ENCODE measurements at regions not wholly inside any gene's neighbourhood (a gene's known extent, or its start where the extent isn't known, plus 50 kb on each side); places are given as distances from the start of the nearest gene placed in this dataset.

DNA sequence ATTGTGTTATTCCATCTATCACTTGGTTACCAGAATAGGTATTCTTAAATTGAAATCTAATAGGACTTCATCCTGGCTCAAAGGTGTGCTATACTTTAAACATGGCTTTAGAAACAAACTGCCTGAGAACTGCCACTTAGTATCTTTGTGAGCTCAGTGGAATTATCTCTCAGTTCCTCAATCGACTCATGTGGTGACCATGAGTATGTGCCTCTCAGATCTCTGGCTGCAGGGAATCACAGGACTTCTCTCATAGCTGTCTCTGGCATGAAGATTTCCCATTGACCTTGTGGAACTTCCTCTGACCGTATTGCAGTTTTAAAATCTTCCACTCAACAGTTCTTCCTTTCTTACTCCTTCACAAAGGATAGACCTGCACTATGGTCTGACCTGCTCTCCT, 681.9 kb upstream of the BOD1L1 start:
- H3F3A ChIP-seq (ENCODE audit: insufficient read depth, low read depth) = no peaks in the 10 kb centered on the region
- DNase-seq = no peak
- no peaks in the 10 kb centered on the region for H3K79me2 ChIP-seq (ENCODE audit: low read depth)
- H2AFZ ChIP-seq = no peak overlapping the region
- no peak overlapping the region for H3K4me3 ChIP-seq
- no peaks in the 10 kb centered on the region for H3K36me3 ChIP-seq (ENCODE audit: low read depth)
- TF ChIP-seq, protein P1, sequence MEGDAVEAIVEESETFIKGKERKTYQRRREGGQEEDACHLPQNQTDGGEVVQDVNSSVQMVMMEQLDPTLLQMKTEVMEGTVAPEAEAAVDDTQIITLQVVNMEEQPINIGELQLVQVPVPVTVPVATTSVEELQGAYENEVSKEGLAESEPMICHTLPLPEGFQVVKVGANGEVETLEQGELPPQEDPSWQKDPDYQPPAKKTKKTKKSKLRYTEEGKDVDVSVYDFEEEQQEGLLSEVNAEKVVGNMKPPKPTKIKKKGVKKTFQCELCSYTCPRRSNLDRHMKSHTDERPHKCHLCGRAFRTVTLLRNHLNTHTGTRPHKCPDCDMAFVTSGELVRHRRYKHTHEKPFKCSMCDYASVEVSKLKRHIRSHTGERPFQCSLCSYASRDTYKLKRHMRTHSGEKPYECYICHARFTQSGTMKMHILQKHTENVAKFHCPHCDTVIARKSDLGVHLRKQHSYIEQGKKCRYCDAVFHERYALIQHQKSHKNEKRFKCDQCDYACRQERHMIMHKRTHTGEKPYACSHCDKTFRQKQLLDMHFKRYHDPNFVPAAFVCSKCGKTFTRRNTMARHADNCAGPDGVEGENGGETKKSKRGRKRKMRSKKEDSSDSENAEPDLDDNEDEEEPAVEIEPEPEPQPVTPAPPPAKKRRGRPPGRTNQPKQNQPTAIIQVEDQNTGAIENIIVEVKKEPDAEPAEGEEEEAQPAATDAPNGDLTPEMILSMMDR (conservative IDR thresholded peaks at IDR 0.05) = no peak
- no peak for TF ChIP-seq EZH2 (IDR thresholded peaks at IDR 0.05; ENCODE audit: low read depth)
- no peak overlapping the region for H3K4me2 ChIP-seq
- H3K9me3 ChIP-seq (ENCODE audit: insufficient read depth, low read depth) = no peaks in the 10 kb centered on the region
- no peaks in the 10 kb centered on the region for H3K27me3 ChIP-seq (ENCODE audit: insufficient read depth, low read depth)
- H3K9me2 ChIP-seq (ENCODE audit: insufficient read depth) = no peaks in the 10 kb centered on the region
- no peak overlapping the region for H3K27ac ChIP-seq
- BruUV-seq (replicated peaks) = no TSS peak
- ChIA-PET CTCF (no interaction called here), POLR2A (ENCODE audit: unreplicated experiment) (no interaction called here)
- intact Hi-C loops (cut with micrococcal nuclease; ENCODE audit: unreplicated experiment) = no loop called here
- no peaks in the 10 kb centered on the region for H3K4me1 ChIP-seq (replicated peaks; ENCODE audit: insufficient read depth)
- H4K20me1 ChIP-seq (ENCODE audit: insufficient read depth) = no peaks in the 10 kb centered on the region

DNA sequence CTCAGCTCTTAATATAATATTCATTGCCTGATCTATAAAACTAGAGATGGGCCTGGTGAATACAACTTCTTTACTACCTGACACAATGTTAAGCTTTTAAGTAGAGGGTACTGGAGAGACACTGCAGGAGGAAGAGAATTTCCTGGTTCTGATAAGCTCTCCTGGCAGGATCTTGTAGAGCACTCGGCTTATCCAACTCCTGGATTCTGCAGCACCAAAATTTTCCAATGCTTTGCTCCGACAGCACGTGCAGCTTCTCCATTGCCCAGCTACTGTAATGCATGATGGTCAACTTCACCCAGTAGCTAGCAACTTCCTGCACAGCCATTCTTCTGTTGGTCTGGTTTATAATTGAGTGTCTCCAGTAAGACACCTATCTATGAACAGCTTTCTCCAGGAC, 686.2 kb upstream of the BOD1L1 start:
- POLR2A ChIA-PET (ENCODE audit: unreplicated experiment) = no interaction called here
- CTCF ChIA-PET = no interaction called here

DNA sequence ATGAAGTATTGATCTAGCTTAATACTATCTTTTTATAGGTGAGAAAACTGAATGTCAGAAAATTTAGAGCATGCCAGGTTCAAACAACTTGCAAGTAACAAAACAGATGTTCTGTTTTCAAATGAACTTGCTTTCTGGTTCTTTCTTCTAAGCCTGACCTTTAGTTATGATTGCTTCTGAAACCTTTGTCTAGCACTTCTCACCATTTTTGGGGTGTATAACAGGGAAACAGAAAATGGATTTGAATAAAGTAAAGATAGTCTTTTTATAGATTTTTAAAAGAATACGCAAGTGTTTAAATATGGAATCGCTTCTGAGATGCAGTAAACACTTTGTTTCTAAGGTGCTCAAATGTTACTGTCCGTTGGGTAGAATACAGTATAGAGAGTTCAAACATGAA, 687.2 kb upstream of the CPEB2 start:
- H3F3A ChIP-seq (ENCODE audit: insufficient read depth, low read depth) = no peaks in the 10 kb centered on the region
- no peaks in the 10 kb centered on the region for H3K4me1 ChIP-seq (replicated peaks; ENCODE audit: insufficient read depth)
- TF ChIP-seq EZH2 (IDR thresholded peaks at IDR 0.05; ENCODE audit: low read depth) = no peak
- no peaks in the 10 kb centered on the region for H3K27me3 ChIP-seq (ENCODE audit: insufficient read depth, low read depth)
- H4K20me1 ChIP-seq (ENCODE audit: insufficient read depth) = no peaks in the 10 kb centered on the region
- no peaks in the 10 kb centered on the region for H3K36me3 ChIP-seq (ENCODE audit: low read depth)
- H2AFZ ChIP-seq = no peak overlapping the region; the same call in 1 of the 2 replicates
- CTCF ChIA-PET = no interaction called here
- no peaks in the 10 kb centered on the region for H3K9me3 ChIP-seq (ENCODE audit: insufficient read depth, low read depth)
- H3K27ac ChIP-seq = no peak overlapping the region
- H3K9me2 ChIP-seq (ENCODE audit: insufficient read depth) = no peaks in the 10 kb centered on the region
- BruUV-seq (replicated peaks) = no TSS peak
- H3K4me3 ChIP-seq = no peak overlapping the region
- DNase-seq = no peak
- no peak overlapping the region for H3K4me2 ChIP-seq
- POLR2A ChIA-PET (ENCODE audit: unreplicated experiment) = interaction anchor here (0.7 kb wide), 1 partner anchor 110 kb away, joined by 6 read pairs; no protein-coding TSS in a partner anchor
- intact Hi-C loops (cut with micrococcal nuclease; ENCODE audit: unreplicated experiment) = loop anchor here (10.0 kb wide), 1 partner anchor 660 kb away; no protein-coding TSS in a partner anchor
- H3K79me2 ChIP-seq (ENCODE audit: low read depth) = no peaks in the 10 kb centered on the region

More for the DNA sequence above, 686.2 kb upstream of the BOD1L1 start:
- Histone ChIP-seq H3K9me2 (ENCODE audit: insufficient read depth) (no peaks in the 10 kb centered on the region), H3K9me3 (ENCODE audit: insufficient read depth, low read depth) (no peaks in the 10 kb centered on the region), H3K27me3 (ENCODE audit: insufficient read depth, low read depth) (no peaks in the 10 kb centered on the region), H3K36me3 (ENCODE audit: low read depth) (no peaks in the 10 kb centered on the region), H3K79me2 (ENCODE audit: low read depth) (no peaks in the 10 kb centered on the region), H3K4me1 (replicated peaks; ENCODE audit: insufficient read depth) (no peaks in the 10 kb centered on the region), H2AFZ (no peak overlapping the region), H3K27ac (no peak overlapping the region), H3K4me3 (no peak overlapping the region), H3K4me2 (no peak overlapping the region), H4K20me1 (ENCODE audit: insufficient read depth) (no peaks in the 10 kb centered on the region), H3F3A (ENCODE audit: insufficient read depth, low read depth) (no peaks in the 10 kb centered on the region)
- BruUV-seq (replicated peaks) = no TSS peak
- TF ChIP-seq, protein P1 (conservative IDR thresholded peaks at IDR 0.05) = no peak
- TF ChIP-seq EZH2 (IDR thresholded peaks at IDR 0.05; ENCODE audit: low read depth) = no peak
- intact Hi-C loops (cut with micrococcal nuclease; ENCODE audit: unreplicated experiment) = loop anchor here (10.0 kb wide), 1 partner anchor 659 kb away; no protein-coding TSS in a partner anchor
- DNase-seq = no peak

DNA sequence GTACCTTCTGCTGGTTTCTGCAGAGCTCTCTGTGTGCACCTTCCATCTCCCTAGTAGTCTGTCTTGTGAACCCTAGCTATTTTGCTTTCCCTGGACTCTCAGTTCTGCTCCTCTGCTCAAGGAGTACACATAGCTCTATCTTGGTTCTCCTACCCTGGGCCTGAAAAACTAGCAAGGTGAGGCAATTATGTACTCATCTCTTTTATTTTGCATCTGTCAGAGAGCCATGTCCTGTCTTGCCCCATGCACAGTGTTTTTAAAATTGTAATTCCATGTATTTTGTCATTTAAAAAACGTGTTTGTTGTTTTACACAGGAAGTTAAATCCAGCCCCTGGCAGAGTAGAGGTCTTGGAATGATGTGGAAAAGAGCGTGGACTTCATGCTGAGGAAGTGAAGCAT, 684.9 kb upstream of the CPEB2 start:
- TF ChIP-seq, protein P1 (conservative IDR thresholded peaks at IDR 0.05) = no peak
- TF ChIP-seq EZH2 (IDR thresholded peaks at IDR 0.05; ENCODE audit: low read depth) = no peak
- H3K9me2 ChIP-seq (ENCODE audit: insufficient read depth) = no peaks in the 10 kb centered on the region
- H2AFZ ChIP-seq = no peak overlapping the region
- no peak overlapping the region for H3K4me3 ChIP-seq
- H3F3A ChIP-seq (ENCODE audit: insufficient read depth, low read depth) = no peaks in the 10 kb centered on the region
- no peak overlapping the region for H3K27ac ChIP-seq
- H3K36me3 ChIP-seq (ENCODE audit: low read depth) = no peaks in the 10 kb centered on the region
- no TSS peak for BruUV-seq (replicated peaks)
- H3K27me3 ChIP-seq (ENCODE audit: insufficient read depth, low read depth) = no peaks in the 10 kb centered on the region
- no peaks in the 10 kb centered on the region for H3K9me3 ChIP-seq (ENCODE audit: insufficient read depth, low read depth)
- intact Hi-C loops (cut with micrococcal nuclease; ENCODE audit: unreplicated experiment) = loop anchor here (10.0 kb wide), 1 partner anchor 663 kb away; no protein-coding TSS in a partner anchor
- no peaks in the 10 kb centered on the region for H4K20me1 ChIP-seq (ENCODE audit: insufficient read depth)
- no peaks in the 10 kb centered on the region for H3K4me1 ChIP-seq (replicated peaks; ENCODE audit: insufficient read depth)
- H3K4me2 ChIP-seq = no peak overlapping the region
- DNase-seq = no peak
- ChIA-PET POLR2A (ENCODE audit: unreplicated experiment) (no interaction called here), CTCF (no interaction called here)
- no peaks in the 10 kb centered on the region for H3K79me2 ChIP-seq (ENCODE audit: low read depth)
